Psoas muscle (tissue), 7 donors: ENCODE measurements at regions not wholly inside any gene's neighbourhood (a gene's known extent, or its start where the extent isn't known, plus 50 kb on each side); places are given as distances from the start of the nearest gene placed in this dataset.

ENCODE experiments used
- ATAC-seq, 4 donors: fragments of 200-7000 bp; cut with Tn5 transposase; one replicate each; pipeline ENCODE4 v1.9.1; 2020; ENCODE audit warnings: moderate library complexity in 3 of 4, mild to moderate bottlenecking in 2 of 4
- DNase-seq, 2 donors: peaks; one replicate each; pipeline ENCODE4 v3.0.0-alpha.2; 2020
- H3K27ac ChIP-seq: fragments of 200-600 bp; one replicate; pipeline ENCODE4 v1.8.0; 2022
- H3K27me3 ChIP-seq, 3 donors: fragments of 200-600 bp in 1 of 3; one replicate each; pipeline versions ENCODE4 v1.6.1 to v1.8.0; 2013 to 2022; ENCODE audit warnings: low read length in 2 of 3, mild to moderate bottlenecking in 2 of 3, moderate library complexity in 1 of 3; ENCODE audit not compliant: insufficient read depth in 3 of 3
- H3K36me3 ChIP-seq, 2 donors: fragments of 200-600 bp in 1 of 2; one replicate each; pipeline versions ENCODE4 v1.6.1 to v1.8.0; 2013 to 2022; ENCODE audit warnings: low read depth in 1 of 2, mild to moderate bottlenecking in 1 of 2, moderate library complexity in 1 of 2; ENCODE audit not compliant: insufficient read depth in 1 of 2
- H3K4me1 ChIP-seq: fragments of 200-600 bp; one replicate; pipeline ENCODE4 v1.8.0; 2022
- H3K4me3 ChIP-seq: fragments of 200-600 bp; one replicate; pipeline ENCODE4 v1.8.0; 2022; ENCODE audit warnings: mild to moderate bottlenecking
- H3K9me3 ChIP-seq: fragments of 200-600 bp; one replicate; pipeline ENCODE4 v1.8.0; 2022
- WGBS, 3 donors: extraction: QIAGEN DNeasy Blood & Tissue Kit; methylation state at CpG; one replicate each; pipeline versions ENCODE4 v1.1.6 to v1.1.7; 2013; 5-methylcytosine and 5-hydroxymethylcytosine counted together
- intact Hi-C, 2 donors: fragments of 100-400 bp; cut with DNase I; formaldehyde crosslinking; loops; one replicate each; pipeline versions ENCODE4 v1.11.0 to v1.14.2; 2022
- TF ChIP-seq, protein P1 (sequence below): fragments of 200-600 bp; IDR thresholded peaks from one replicate; pipeline ENCODE4 v1.8.0; 2022; ENCODE audit warnings: antibody characterized with exemption
- donor health status: healthy with polysubstance abuse.
- donor health status: DM: no; HTN: no; CAD: no; lungs with moderate emphysema.
- donor health status: Bipolar disorder and iron deficiency.
- donor health status: healthy.
- donor health status: DM: yes; HTN: yes; CAD: no.
- donor health status: DM: no; HTN: no; CAD: no.
- donor health status: DM: yes; HTN: yes; CAD: no.

DNA sequence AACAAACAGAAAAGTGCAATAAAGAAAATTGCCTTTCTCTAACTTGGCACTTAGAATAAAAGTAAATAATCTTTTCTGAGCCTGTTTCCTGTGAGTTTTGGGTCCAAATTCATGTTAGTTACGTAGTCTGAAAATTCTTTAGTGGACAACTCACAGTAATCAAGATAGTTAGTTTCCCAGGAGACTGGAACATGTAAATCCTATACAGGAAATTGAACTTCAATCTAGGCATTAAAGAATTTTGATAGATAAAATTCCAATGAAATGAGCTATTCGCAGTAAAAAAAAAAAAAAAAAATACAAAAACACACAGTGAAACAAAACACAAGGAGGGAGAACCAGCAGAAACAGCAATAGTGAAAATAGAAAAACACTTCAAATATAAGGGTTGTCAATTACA lies 83.8 kb upstream of the REG3G start:
- intact Hi-C loops: no loop called here
- no peak for DNase-seq
- Histone ChIP-seq H3K27me3 (no peaks in the 10 kb centered on the region), H3K27ac (no peak overlapping the region), H3K4me3 (no peak overlapping the region), H3K36me3 (no peaks in the 10 kb centered on the region), H3K4me1 (no peaks in the 10 kb centered on the region), H3K9me3 (peaks cover 7% of the 10 kb centered on the region)
- no peak for ATAC-seq
- 64 to 71% (median 67%) methylated on average over 2 of the region's 2 CpGs for WGBS, 3 donors
- TF ChIP-seq, protein P1, sequence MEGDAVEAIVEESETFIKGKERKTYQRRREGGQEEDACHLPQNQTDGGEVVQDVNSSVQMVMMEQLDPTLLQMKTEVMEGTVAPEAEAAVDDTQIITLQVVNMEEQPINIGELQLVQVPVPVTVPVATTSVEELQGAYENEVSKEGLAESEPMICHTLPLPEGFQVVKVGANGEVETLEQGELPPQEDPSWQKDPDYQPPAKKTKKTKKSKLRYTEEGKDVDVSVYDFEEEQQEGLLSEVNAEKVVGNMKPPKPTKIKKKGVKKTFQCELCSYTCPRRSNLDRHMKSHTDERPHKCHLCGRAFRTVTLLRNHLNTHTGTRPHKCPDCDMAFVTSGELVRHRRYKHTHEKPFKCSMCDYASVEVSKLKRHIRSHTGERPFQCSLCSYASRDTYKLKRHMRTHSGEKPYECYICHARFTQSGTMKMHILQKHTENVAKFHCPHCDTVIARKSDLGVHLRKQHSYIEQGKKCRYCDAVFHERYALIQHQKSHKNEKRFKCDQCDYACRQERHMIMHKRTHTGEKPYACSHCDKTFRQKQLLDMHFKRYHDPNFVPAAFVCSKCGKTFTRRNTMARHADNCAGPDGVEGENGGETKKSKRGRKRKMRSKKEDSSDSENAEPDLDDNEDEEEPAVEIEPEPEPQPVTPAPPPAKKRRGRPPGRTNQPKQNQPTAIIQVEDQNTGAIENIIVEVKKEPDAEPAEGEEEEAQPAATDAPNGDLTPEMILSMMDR: no peak

DNA sequence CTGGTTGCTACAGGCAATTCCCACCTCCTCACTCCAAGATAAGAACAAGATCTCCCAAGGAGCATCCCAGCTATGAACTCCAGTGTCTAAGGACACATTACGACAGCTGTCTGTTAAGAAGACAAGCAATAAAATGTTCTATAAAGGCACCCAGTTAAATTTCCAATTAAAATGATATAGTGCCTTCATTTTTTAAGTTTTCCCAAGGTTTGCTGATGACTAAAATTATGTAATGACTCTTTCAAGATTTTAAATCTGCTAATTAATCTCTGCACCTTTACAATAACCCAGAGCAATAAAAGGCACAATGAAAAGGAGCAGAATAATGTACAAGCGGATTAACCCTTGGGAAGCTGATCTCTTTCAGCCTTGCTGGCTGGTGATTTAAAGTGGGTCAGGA lies 61.6 kb upstream of the REG3G start:
- 84 to 86% (median 85%) methylated on average over 2 of the region's 2 CpGs for WGBS, 3 donors
- DNase-seq: no peak
- Histone ChIP-seq H3K36me3 (no peaks in the 10 kb centered on the region), H3K9me3 (no peaks in the 10 kb centered on the region), H3K4me3 (no peak overlapping the region), H3K27ac (no peak overlapping the region), H3K4me1 (no peaks in the 10 kb centered on the region), H3K27me3 (no peaks in the 10 kb centered on the region)
- no peak for ATAC-seq
- TF ChIP-seq, protein P1: no peak
- intact Hi-C loops: no loop called here

DNA sequence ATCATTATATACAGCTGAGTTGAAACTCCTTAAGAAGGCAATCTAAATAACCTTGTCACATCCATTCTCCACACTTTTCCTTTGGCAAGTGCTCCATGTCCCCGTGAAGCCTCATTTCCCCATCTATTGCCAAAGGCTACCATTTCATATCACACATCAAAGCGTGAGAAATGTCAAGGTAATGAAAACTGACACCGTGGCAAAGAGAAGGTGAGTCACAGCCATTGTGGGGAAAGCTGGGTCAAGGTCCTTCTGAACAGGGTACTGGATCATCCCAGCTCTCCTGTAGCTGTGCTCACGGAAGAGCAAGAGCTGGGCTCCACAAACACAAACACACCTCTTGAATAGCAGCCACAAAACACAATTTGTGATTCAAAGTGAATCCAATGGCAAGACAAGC lies 58.2 kb upstream of the REG3G start:
- Histone ChIP-seq H3K4me3 (no peak overlapping the region), H3K27me3 (no peaks in the 10 kb centered on the region), H3K27ac (no peak overlapping the region), H3K4me1 (no peaks in the 10 kb centered on the region), H3K9me3 (no peaks in the 10 kb centered on the region), H3K36me3 (no peaks in the 10 kb centered on the region)
- TF ChIP-seq, protein P1: no peak
- intact Hi-C loops: no loop called here
- no peak for ATAC-seq
- WGBS, 3 donors: 31 to 37% (median 33%) methylated on average over 4 of the region's 4 CpGs
- no peak for DNase-seq

- TF ChIP-seq, protein P1: no peak
- Histone ChIP-seq H3K27ac (no peak overlapping the region), H3K27me3 (no peaks in the 10 kb centered on the region), H3K36me3 (no peaks in the 10 kb centered on the region), H3K9me3 (no peaks in the 10 kb centered on the region), H3K4me3 (no peak overlapping the region), H3K4me1 (no peaks in the 10 kb centered on the region)
- intact Hi-C loops: loop anchor here (10.0 kb wide), 3 partner anchors 539 to 619 kb away; no protein-coding TSS in a partner anchor
- ATAC-seq (no peak), DNase-seq (no peak)
- WGBS, 3 donors: 79 to 91% (median 84%) methylated on average over 3 of the region's 3 CpGs
Measured at GRCh38 chr2:78973630-78974029, 51.9 kb upstream of the REG3G start.
